ENCODE measurements at regions not wholly inside any gene's neighbourhood (a gene's known extent, or its start where the extent isn't known, plus 50 kb on each side); places are given as distances from the start of the nearest gene placed in this dataset.

DNA sequence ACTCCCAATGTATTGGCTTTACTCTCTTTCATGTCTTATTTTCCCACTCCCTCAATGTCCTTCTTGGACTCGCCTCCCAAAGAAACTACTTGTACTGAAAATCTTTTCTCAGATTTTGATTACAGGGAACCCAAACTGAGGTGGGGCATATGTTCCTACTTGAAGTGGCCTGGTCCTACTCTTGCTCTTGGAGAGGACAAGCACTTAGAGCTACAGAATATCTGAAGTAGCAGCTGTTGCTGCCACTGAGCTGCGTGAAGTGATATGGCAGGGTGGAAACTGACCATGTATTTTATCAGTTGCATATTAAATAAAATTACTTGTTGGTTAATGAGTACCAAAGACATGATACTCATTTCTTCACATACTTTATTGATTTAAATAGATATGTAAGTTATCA lies 129.5 kb downstream of the TSEN15 start:
- no peak overlapping the region for H3K9ac ChIP-seq (ENCODE audit: control insufficient read depth, insufficient read depth, low read length)
- H3K4me2 ChIP-seq (ENCODE audit: control insufficient read depth, insufficient read depth), result no peak overlapping the region
- no peak overlapping the region for H3K27ac ChIP-seq (ENCODE audit: control insufficient read depth, insufficient read depth)
- no TSS peak for BruUV-seq (replicated peaks)
- intact Hi-C loops (cut with micrococcal nuclease; ENCODE audit: unreplicated experiment) (no loop called here), in situ Hi-C loops (cut with MboI) (no loop called here)
- H3K79me2 ChIP-seq (ENCODE audit: control insufficient read depth, insufficient read depth, low read length), result no peaks in the 10 kb centered on the region
- ChIA-PET SMC1A (ENCODE audit: uncharacterized antibody, unreplicated experiment) (no interaction called here), CTCF (interaction anchor here (1.0 kb wide), 1 partner anchor 18 kb away, joined by 3 read pairs; no protein-coding TSS in a partner anchor), POLR2A (no interaction called here), RAD21 (ENCODE audit: unreplicated experiment) (no interaction called here)
- DNase-seq (ENCODE audit: low read depth, low spot score) (no peak), FAIRE-seq (no peak), ATAC-seq (no peak)
- no peak for TF ChIP-seq PML (IDR thresholded peaks at IDR 0.05; ENCODE audit: low read length)
- TF ChIP-seq CREB1 (IDR thresholded peaks at IDR 0.05; ENCODE audit: low read depth), result no peak
- TF ChIP-seq, protein P1, sequence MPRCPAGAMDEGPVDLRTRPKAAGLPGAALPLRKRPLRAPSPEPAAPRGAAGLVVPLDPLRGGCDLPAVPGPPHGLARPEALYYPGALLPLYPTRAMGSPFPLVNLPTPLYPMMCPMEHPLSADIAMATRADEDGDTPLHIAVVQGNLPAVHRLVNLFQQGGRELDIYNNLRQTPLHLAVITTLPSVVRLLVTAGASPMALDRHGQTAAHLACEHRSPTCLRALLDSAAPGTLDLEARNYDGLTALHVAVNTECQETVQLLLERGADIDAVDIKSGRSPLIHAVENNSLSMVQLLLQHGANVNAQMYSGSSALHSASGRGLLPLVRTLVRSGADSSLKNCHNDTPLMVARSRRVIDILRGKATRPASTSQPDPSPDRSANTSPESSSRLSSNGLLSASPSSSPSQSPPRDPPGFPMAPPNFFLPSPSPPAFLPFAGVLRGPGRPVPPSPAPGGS (IDR thresholded peaks at IDR 0.05; ENCODE audit: borderline replicate concordance, insufficient read depth, low read depth, low read length, poor library complexity, severe bottlenecking), result no peak
- no peak for TF ChIP-seq SIX5 (IDR thresholded peaks at IDR 0.05; ENCODE audit: low read depth, low read length, severe bottlenecking)
- no peak for TF ChIP-seq NKRF (conservative IDR thresholded peaks at IDR 0.05)
- TF ChIP-seq ATF3 (IDR thresholded peaks at IDR 0.05; ENCODE audit: borderline replicate concordance, extremely low read depth, low read depth, low read length), result no peak
- no peak for TF ChIP-seq TCF7 (IDR thresholded peaks at IDR 0.05; ENCODE audit: borderline replicate concordance)
- TF ChIP-seq, protein P2, sequence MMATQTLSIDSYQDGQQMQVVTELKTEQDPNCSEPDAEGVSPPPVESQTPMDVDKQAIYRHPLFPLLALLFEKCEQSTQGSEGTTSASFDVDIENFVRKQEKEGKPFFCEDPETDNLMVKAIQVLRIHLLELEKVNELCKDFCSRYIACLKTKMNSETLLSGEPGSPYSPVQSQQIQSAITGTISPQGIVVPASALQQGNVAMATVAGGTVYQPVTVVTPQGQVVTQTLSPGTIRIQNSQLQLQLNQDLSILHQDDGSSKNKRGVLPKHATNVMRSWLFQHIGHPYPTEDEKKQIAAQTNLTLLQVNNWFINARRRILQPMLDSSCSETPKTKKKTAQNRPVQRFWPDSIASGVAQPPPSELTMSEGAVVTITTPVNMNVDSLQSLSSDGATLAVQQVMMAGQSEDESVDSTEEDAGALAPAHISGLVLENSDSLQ (IDR thresholded peaks at IDR 0.05), result no peak
- no peak for TF ChIP-seq NFXL1 (IDR thresholded peaks at IDR 0.05; ENCODE audit: borderline replicate concordance)
- TF ChIP-seq ZNF622 (IDR thresholded peaks at IDR 0.05), result no peak
- no peak for TF ChIP-seq SMAD5 (IDR thresholded peaks at IDR 0.05; ENCODE audit: low read depth)
- no peak for TF ChIP-seq BHLHE40 (IDR thresholded peaks at IDR 0.05; ENCODE audit: borderline replicate concordance in 1 of 2, low read depth in 2 of 2, low read length in 1 of 2)
- no peak for TF ChIP-seq SUPT20H (IDR thresholded peaks at IDR 0.05; ENCODE audit: borderline replicate concordance, control insufficient read depth, low read depth, low read length)
- no peak for TF ChIP-seq KAT2A (conservative IDR thresholded peaks at IDR 0.05; ENCODE audit: control insufficient read depth, low read depth, low read length)
- TF ChIP-seq HSF1 (IDR thresholded peaks at IDR 0.05; ENCODE audit: low read depth, low read length), result no peak
- no peak for TF ChIP-seq SREBF2 (IDR thresholded peaks at IDR 0.05; ENCODE audit: low read length)
- TF ChIP-seq ZNF274 (IDR thresholded peaks at IDR 0.05; ENCODE audit: insufficient read depth, insufficient read length), result no peak
- no peak for TF ChIP-seq SPI1 (IDR thresholded peaks at IDR 0.05; ENCODE audit: borderline replicate concordance, insufficient read depth, low read depth, low read length)
- no peak for TF ChIP-seq YY1 (IDR thresholded peaks at IDR 0.05; ENCODE audit: low read depth, low read length)
- no peak for TF ChIP-seq FOS (IDR thresholded peaks at IDR 0.05; ENCODE audit: borderline replicate concordance, extremely low read depth, insufficient read length)
- no peaks in the 10 kb centered on the region; the same call in 2 of the 3 replicates for H3K9me3 ChIP-seq (replicated peaks; ENCODE audit: control insufficient read depth, insufficient read depth, low read length)
- no peaks in the 10 kb centered on the region for H3K4me1 ChIP-seq (ENCODE audit: control insufficient read depth, insufficient read depth, low read length)
- H2AFZ ChIP-seq (ENCODE audit: control insufficient read depth, low read depth, low read length), result no peak overlapping the region
- H3K4me3 ChIP-seq, result no peak overlapping the region
- H3K27me3 ChIP-seq (replicated peaks in 1 of 2; ENCODE audit: control insufficient read depth in 2 of 2, insufficient read depth in 2 of 2, low read length in 1 of 2), result no peaks in the 10 kb centered on the region
- WGBS (ENCODE audit: insufficient coverage, insufficient replicate concordance, low lambda C conversion rate, missing lambda C conversion rate), result 0% methylated on average over 2 of the region's 2 CpGs
- H3K36me3 ChIP-seq (ENCODE audit: control insufficient read depth in 2 of 2, insufficient read depth in 2 of 2, low read length in 1 of 2), result no peaks in the 10 kb centered on the region
- no peaks in the 10 kb centered on the region for H4K20me1 ChIP-seq (ENCODE audit: control insufficient read depth, insufficient read depth)

All from GM12878 (cell line).